Right atrium auricular region (tissue), 2 donors: ENCODE measurements at regions not wholly inside any gene's neighbourhood (a gene's known extent, or its start where the extent isn't known, plus 50 kb on each side); places are given as distances from the start of the nearest gene placed in this dataset.

ENCODE experiments used
- DNase-seq: peaks from one replicate; pipeline ENCODE4 v3.0.0-alpha.2; 2019; ENCODE audit warnings: low spot score
- H3K27ac ChIP-seq, 2 donors: fragments of 200-600 bp; sonication (generic); 1 replicate in 1 of 2; 2 replicates in 1 of 2; pipeline ENCODE4 v1.5.1; 2016 to 2019
- H3K27me3 ChIP-seq, 2 donors: fragments of 200-600 bp; sonication (generic); one replicate each; pipeline versions ENCODE4 v1.5.1 to v1.6.0; 2017 to 2019
- H3K36me3 ChIP-seq: fragments of 200-600 bp; sonication (generic); one replicate; pipeline ENCODE4 v1.5.1; 2016
- H3K4me1 ChIP-seq, 2 donors: fragments of 200-600 bp; sonication (generic); one replicate each; pipeline versions ENCODE4 v1.5.1 to v1.6.0; 2017 to 2019
- H3K4me3 ChIP-seq, 2 donors: fragments of 200-600 bp; sonication (generic); 1 replicate in 1 of 2; 2 replicates in 1 of 2; pipeline ENCODE4 v1.5.1; 2017 to 2019; ENCODE audit warnings: mild to moderate bottlenecking in 1 of 2, moderate library complexity in 1 of 2
- H3K9me3 ChIP-seq, 2 donors: fragments of 200-600 bp; sonication (generic); one replicate each; pipeline ENCODE4 v1.5.1; 2019
- CTCF ChIP-seq, 2 donors: fragments of 200-600 bp; sonication (generic); IDR thresholded peaks; one replicate each; pipeline ENCODE4 v1.5.1; 2019; ENCODE audit warnings: antibody characterized with exemption in 2 of 2

- Histone ChIP-seq H3K9me3 (no peaks in the 10 kb centered on the region), H3K36me3 (no peaks in the 10 kb centered on the region), H3K27ac (no peak overlapping the region), H3K27me3 (no peaks in the 10 kb centered on the region), H3K4me3 (no peak overlapping the region), H3K4me1 (no peaks in the 10 kb centered on the region)
- DNase-seq = no peak
- no peak for TF ChIP-seq CTCF (IDR thresholded peaks at IDR 0.05)
Observed at GRCh38 chr2:60693551-60693950, 62.5 kb upstream of the PAPOLG start.

- no peaks in the 10 kb centered on the region for H3K36me3 ChIP-seq
- H3K4me3 ChIP-seq = no peak overlapping the region
- no peaks in the 10 kb centered on the region for H3K4me1 ChIP-seq
- no peaks in the 10 kb centered on the region for H3K27me3 ChIP-seq
- H3K27ac ChIP-seq = no peak overlapping the region
- H3K9me3 ChIP-seq = no peaks in the 10 kb centered on the region
- TF ChIP-seq CTCF (IDR thresholded peaks at IDR 0.05) = no peak
- no peak for DNase-seq
Observed at GRCh38 chr2:60695793-60696192, 60.3 kb upstream of the PAPOLG start.

- Histone ChIP-seq H3K4me3 (no peak overlapping the region), H3K27me3 (no peaks in the 10 kb centered on the region), H3K4me1 (no peaks in the 10 kb centered on the region), H3K9me3 (no peaks in the 10 kb centered on the region), H3K36me3 (no peaks in the 10 kb centered on the region), H3K27ac (no peak overlapping the region)
- no peak for DNase-seq
- TF ChIP-seq CTCF (IDR thresholded peaks at IDR 0.05) = no peak
Observed at GRCh38 chr2:60699617-60700016, 56.5 kb upstream of the PAPOLG start.

- no peaks in the 10 kb centered on the region for H3K4me1 ChIP-seq
- H3K36me3 ChIP-seq = no peaks in the 10 kb centered on the region
- H3K4me3 ChIP-seq = no peak overlapping the region
- no peaks in the 10 kb centered on the region for H3K9me3 ChIP-seq
- no peak for DNase-seq
- no peaks in the 10 kb centered on the region for H3K27me3 ChIP-seq
- no peak for TF ChIP-seq CTCF (IDR thresholded peaks at IDR 0.05)
- no peak overlapping the region for H3K27ac ChIP-seq
Observed at GRCh38 chr2:60706021-60706420, 50.0 kb upstream of the PAPOLG start.
